ENCODE measurements at regions not wholly inside any gene's neighbourhood (a gene's known extent, or its start where the extent isn't known, plus 50 kb on each side); places are given as distances from the start of the nearest gene placed in this dataset.

DNA sequence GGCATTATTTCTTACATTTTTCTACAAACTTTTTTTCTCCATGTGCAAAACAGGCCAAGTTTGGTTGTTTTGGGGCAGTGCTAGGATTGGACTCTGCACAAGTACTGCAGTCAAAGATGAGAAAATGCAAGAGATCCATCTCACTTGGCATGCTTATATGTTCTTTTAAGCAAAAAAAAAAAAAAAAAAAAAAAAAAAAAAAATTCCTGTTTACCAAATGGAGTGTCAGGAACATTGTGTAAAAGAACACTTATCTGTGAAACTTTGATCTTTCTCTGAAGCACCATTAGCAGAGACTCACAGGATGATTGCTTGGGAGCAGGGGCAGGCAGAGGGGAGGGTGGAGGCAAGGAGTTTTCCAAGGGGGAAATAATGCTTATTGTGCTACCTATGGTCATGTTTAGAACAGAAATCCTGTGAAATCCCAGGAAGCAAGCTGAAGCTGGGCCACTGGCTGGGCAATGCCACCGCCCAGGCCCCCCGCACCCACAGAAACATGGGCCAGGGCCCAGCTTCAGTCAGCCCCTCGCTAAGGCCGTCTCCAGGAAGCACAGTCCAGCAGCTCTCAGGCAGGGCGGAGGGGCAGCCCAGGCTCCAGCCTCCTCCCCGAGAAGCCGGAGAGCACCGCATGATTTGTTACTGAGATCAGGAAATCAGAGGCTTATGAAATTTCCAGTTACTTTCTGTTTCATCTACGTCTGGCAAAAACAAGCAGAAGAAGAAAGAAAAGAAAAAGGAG is 229.4 kb downstream of the ZNF516 start:
- peak overlapping the region; percentile 80 to 90 for H3K27ac ChIP-seq (ENCODE audit: low read depth in 2 of 2, low read length in 2 of 2)
- no peaks in the 10 kb centered on the region for H3K27me3 ChIP-seq (ENCODE audit: control insufficient read depth, insufficient read depth, low read length)
- H3K9me3 ChIP-seq (ENCODE audit: control insufficient read depth in 2 of 3, insufficient read depth in 1 of 3, low read length in 3 of 3), result no peaks in the 10 kb centered on the region
- DNase-seq, result peak in 4 of 5 donors; percentile 46 to 89 (median 63)
- intact Hi-C loops (cut with DNase I), result no loop called here
- no peaks in the 10 kb centered on the region for H3K36me3 ChIP-seq (ENCODE audit: control insufficient read depth in 2 of 3, insufficient read depth in 3 of 3, low read length in 3 of 3)
- TF ChIP-seq, protein P1, sequence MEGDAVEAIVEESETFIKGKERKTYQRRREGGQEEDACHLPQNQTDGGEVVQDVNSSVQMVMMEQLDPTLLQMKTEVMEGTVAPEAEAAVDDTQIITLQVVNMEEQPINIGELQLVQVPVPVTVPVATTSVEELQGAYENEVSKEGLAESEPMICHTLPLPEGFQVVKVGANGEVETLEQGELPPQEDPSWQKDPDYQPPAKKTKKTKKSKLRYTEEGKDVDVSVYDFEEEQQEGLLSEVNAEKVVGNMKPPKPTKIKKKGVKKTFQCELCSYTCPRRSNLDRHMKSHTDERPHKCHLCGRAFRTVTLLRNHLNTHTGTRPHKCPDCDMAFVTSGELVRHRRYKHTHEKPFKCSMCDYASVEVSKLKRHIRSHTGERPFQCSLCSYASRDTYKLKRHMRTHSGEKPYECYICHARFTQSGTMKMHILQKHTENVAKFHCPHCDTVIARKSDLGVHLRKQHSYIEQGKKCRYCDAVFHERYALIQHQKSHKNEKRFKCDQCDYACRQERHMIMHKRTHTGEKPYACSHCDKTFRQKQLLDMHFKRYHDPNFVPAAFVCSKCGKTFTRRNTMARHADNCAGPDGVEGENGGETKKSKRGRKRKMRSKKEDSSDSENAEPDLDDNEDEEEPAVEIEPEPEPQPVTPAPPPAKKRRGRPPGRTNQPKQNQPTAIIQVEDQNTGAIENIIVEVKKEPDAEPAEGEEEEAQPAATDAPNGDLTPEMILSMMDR (IDR thresholded peaks at IDR 0.05; ENCODE audit: borderline replicate concordance, extremely low read depth, insufficient read depth), result no peak
- FAIRE-seq, result no peak
- peak overlapping the region in 2 of 3 donors; percentile 8 to 36 for H3K9ac ChIP-seq (ENCODE audit: low read length in 3 of 3)
- peak overlapping the region; percentile 20 to 30 (median 23) for H3K4me3 ChIP-seq (ENCODE audit: low read length in 3 of 3)
- H3K4me1 ChIP-seq (ENCODE audit: control insufficient read depth in 2 of 3, insufficient read depth in 2 of 3, low read depth in 1 of 3, low read length in 3 of 3), result peaks cover 0 to 10% (median 0%) of the 10 kb centered on the region in 3 donors

GRCh38 chr18:76264876-76265250 is 230.2 kb downstream of the ZNF516 start:
- no peak for FAIRE-seq

DNA sequence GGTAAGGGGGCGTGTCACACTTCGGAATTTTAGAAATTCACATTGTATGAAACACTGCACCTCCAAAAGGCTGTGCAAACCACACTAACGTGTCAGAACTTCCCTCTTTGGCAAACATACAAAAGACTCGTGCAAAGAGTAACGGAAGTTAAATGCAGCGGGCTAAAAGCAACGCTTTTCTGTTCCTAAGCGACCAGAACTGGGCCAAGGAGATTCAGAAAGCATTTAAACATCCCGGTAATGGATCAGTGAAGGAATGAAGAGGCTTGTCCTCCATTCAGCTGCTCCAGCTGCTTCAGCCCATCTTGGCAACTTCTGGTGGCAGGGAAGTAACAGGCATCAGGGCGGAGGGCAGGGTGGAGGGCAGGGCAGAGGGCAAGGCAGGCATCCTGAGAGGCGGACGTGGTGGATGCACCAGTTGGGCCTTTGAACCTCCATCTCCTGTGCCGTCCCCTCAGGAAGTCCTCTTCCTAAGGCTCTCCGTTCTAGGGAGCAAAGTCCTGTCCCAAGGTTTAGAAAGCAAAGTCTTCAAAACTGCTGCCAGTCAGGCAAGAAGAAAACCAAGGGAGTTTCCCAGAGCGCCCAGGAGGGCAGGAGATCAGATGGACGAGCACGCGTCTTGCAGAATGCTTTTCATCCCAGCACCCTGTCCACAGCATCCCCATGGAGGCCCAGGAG is 230.7 kb downstream of the ZNF516 start:
- TF ChIP-seq, protein P1 (IDR thresholded peaks at IDR 0.05; ENCODE audit: borderline replicate concordance, extremely low read depth, insufficient read depth), result no peak
- intact Hi-C loops (cut with DNase I), result no loop called here
- peaks cover 0 to 10% (median 0%) of the 10 kb centered on the region in 3 donors for H3K4me1 ChIP-seq (ENCODE audit: control insufficient read depth in 2 of 3, insufficient read depth in 2 of 3, low read depth in 1 of 3, low read length in 3 of 3)
- H3K9me3 ChIP-seq (ENCODE audit: control insufficient read depth in 2 of 3, insufficient read depth in 1 of 3, low read length in 3 of 3), result no peaks in the 10 kb centered on the region
- no peak overlapping the region for H3K9ac ChIP-seq (ENCODE audit: low read length in 3 of 3)
- H3K36me3 ChIP-seq (ENCODE audit: control insufficient read depth in 2 of 3, insufficient read depth in 3 of 3, low read length in 3 of 3), result no peaks in the 10 kb centered on the region
- no peak for FAIRE-seq
- H3K27me3 ChIP-seq (ENCODE audit: control insufficient read depth, insufficient read depth, low read length), result no peaks in the 10 kb centered on the region
- H3K4me3 ChIP-seq (ENCODE audit: low read length in 3 of 3), result no peak overlapping the region
- no peak for DNase-seq
- no peak overlapping the region for H3K27ac ChIP-seq (ENCODE audit: low read depth in 2 of 2, low read length in 2 of 2)

More at GRCh38 chr18:76264876-76265250, 230.2 kb downstream of the ZNF516 start:
- H3K36me3 ChIP-seq (ENCODE audit: control insufficient read depth in 2 of 3, insufficient read depth in 3 of 3, low read length in 3 of 3), result no peaks in the 10 kb centered on the region
- no peak overlapping the region for H3K4me3 ChIP-seq (ENCODE audit: low read length in 3 of 3)
- no peak overlapping the region for H3K9ac ChIP-seq (ENCODE audit: low read length in 3 of 3)
- TF ChIP-seq, protein P1 (IDR thresholded peaks at IDR 0.05; ENCODE audit: borderline replicate concordance, extremely low read depth, insufficient read depth), result no peak
- intact Hi-C loops (cut with DNase I), result no loop called here
- DNase-seq, result no peak
- H3K4me1 ChIP-seq (ENCODE audit: control insufficient read depth in 2 of 3, insufficient read depth in 2 of 3, low read depth in 1 of 3, low read length in 3 of 3), result peaks cover 0 to 10% (median 0%) of the 10 kb centered on the region in 3 donors
- H3K27ac ChIP-seq (ENCODE audit: low read depth in 2 of 2, low read length in 2 of 2), result no peak overlapping the region
- H3K9me3 ChIP-seq (ENCODE audit: control insufficient read depth in 2 of 3, insufficient read depth in 1 of 3, low read length in 3 of 3), result no peaks in the 10 kb centered on the region
- no peaks in the 10 kb centered on the region for H3K27me3 ChIP-seq (ENCODE audit: control insufficient read depth, insufficient read depth, low read length)

All from kidney (tissue), 13 donors.